ENCODE measurements at regions not wholly inside any gene's neighbourhood (a gene's known extent, or its start where the extent isn't known, plus 50 kb on each side); places are given as distances from the start of the nearest gene placed in this dataset.

DNA sequence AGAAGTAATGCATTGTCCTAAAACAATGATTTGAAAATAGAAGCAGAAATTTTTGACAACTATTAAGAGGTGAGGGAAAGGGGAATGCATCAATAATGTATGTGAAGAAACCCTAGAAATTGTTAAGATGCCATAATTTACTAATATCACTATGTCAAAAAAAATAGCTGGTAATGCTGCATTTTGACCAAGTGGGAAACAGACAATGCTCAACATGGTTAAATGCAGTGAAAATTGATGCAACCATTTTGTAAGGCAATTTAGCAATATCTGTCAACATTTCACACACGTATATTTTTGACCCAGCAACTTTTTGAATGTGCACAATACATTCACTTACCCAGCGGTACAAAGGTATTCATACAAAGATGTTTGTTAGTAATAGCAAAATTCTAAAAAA, 381.6 kb downstream of the CDH11 start:
- TF ChIP-seq, protein P1, sequence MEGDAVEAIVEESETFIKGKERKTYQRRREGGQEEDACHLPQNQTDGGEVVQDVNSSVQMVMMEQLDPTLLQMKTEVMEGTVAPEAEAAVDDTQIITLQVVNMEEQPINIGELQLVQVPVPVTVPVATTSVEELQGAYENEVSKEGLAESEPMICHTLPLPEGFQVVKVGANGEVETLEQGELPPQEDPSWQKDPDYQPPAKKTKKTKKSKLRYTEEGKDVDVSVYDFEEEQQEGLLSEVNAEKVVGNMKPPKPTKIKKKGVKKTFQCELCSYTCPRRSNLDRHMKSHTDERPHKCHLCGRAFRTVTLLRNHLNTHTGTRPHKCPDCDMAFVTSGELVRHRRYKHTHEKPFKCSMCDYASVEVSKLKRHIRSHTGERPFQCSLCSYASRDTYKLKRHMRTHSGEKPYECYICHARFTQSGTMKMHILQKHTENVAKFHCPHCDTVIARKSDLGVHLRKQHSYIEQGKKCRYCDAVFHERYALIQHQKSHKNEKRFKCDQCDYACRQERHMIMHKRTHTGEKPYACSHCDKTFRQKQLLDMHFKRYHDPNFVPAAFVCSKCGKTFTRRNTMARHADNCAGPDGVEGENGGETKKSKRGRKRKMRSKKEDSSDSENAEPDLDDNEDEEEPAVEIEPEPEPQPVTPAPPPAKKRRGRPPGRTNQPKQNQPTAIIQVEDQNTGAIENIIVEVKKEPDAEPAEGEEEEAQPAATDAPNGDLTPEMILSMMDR (IDR thresholded peaks at IDR 0.05), result no peak
- no peak for TF ChIP-seq POLR2A (IDR thresholded peaks at IDR 0.05)
- TF ChIP-seq POLR2AphosphoS5 (IDR thresholded peaks at IDR 0.05; ENCODE audit: insufficient read depth in 1 of 2, low read depth in 1 of 2), result no peak

Measured in vagina (tissue), 2 donors.